ENCODE measurements at regions not wholly inside any gene's neighbourhood (a gene's known extent, or its start where the extent isn't known, plus 50 kb on each side); places are given as distances from the start of the nearest gene placed in this dataset.

DNA sequence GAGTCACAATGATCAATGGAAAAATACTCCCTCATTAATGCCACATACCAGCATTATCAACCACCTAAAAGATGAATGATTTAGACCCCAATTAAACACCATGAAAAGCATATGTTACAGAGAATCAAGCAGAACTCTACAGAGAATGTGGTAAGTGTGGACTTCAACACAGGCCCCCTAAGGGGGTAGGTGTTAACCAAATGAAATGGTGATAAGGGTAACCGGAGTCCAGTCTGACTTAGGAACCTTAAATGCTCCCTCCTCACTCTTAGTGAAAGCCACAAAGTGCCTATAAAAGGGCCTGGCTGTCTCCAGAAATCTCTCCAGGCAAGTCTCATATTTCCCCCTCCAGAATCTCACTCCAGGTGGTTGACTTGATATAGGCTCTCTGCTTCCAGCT, 149.2 kb upstream of the FOXD3 start:
- WGBS: 47% methylated on average over 1 of the region's 1 CpG
- TF ChIP-seq POLR2A (IDR thresholded peaks at IDR 0.05) (no peak), POLR2AphosphoS5 (IDR thresholded peaks at IDR 0.05) (no peak), EP300 (IDR thresholded peaks at IDR 0.05) (no peak)
- TF ChIP-seq, protein P1, sequence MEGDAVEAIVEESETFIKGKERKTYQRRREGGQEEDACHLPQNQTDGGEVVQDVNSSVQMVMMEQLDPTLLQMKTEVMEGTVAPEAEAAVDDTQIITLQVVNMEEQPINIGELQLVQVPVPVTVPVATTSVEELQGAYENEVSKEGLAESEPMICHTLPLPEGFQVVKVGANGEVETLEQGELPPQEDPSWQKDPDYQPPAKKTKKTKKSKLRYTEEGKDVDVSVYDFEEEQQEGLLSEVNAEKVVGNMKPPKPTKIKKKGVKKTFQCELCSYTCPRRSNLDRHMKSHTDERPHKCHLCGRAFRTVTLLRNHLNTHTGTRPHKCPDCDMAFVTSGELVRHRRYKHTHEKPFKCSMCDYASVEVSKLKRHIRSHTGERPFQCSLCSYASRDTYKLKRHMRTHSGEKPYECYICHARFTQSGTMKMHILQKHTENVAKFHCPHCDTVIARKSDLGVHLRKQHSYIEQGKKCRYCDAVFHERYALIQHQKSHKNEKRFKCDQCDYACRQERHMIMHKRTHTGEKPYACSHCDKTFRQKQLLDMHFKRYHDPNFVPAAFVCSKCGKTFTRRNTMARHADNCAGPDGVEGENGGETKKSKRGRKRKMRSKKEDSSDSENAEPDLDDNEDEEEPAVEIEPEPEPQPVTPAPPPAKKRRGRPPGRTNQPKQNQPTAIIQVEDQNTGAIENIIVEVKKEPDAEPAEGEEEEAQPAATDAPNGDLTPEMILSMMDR (IDR thresholded peaks at IDR 0.05): no peak
- no peak for DNase-seq (ENCODE audit: low spot score in 2 of 2)
- H3K4me3 ChIP-seq: no peak overlapping the region
- H3K27ac ChIP-seq: no peak overlapping the region
- H3K9me3 ChIP-seq: no peaks in the 10 kb centered on the region
- H3K36me3 ChIP-seq: no peaks in the 10 kb centered on the region
- H3K27me3 ChIP-seq: no peaks in the 10 kb centered on the region
- H3K4me1 ChIP-seq: no peaks in the 10 kb centered on the region

DNA sequence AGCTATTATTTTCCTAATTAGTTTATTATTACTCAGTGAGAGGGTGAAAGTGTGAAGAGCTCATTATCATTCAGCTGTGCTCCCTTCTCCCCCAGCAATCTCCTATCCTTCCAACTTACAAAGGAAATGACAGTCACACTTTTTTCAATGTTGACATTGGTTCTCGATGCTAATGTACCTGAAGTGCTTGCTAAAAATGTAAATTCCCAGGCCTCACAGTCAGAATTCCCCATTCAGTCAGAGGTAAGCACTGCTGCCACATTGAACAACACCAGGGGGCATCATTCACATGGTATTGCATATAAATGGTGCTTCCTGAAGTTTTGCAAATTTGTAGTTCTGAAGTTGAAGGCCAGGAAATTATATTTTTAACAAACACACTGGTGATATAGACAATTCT, 132.7 kb upstream of the FOXD3 start:
- Histone ChIP-seq H3K4me1 (no peaks in the 10 kb centered on the region), H3K4me3 (no peak overlapping the region), H3K27me3 (no peaks in the 10 kb centered on the region), H3K36me3 (no peaks in the 10 kb centered on the region), H3K27ac (no peak overlapping the region), H3K9me3 (no peaks in the 10 kb centered on the region)
- no peak for DNase-seq (ENCODE audit: low spot score in 2 of 2)
- TF ChIP-seq POLR2A (IDR thresholded peaks at IDR 0.05): no peak
- TF ChIP-seq, protein P1 (IDR thresholded peaks at IDR 0.05): no peak
- no peak for TF ChIP-seq POLR2AphosphoS5 (IDR thresholded peaks at IDR 0.05)
- 8% methylated on average over 1 of the region's 1 CpG for WGBS

DNA sequence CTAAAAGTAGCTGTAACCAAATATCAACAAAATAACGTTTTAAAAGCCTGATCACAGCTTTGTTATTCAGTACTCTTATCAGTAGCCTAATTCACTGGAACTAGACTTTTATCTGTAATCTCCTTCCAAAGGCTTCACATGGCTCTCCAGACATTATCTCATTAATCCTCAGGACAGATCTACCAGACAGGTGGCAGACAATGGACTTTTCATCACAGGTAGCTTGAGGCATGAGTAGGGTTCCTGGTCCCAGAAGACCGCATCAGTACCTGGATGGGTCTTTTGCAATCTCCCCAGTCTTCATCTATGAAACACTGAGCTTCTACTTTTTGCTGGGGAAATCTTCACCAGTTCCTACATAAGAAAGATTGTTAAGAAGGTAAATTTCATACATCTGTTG, 132.2 kb upstream of the FOXD3 start:
- no peak for DNase-seq (ENCODE audit: low spot score in 2 of 2)
- H3K27me3 ChIP-seq: no peaks in the 10 kb centered on the region
- H3K36me3 ChIP-seq: no peaks in the 10 kb centered on the region
- TF ChIP-seq, protein P1 (IDR thresholded peaks at IDR 0.05): no peak
- TF ChIP-seq POLR2AphosphoS5 (IDR thresholded peaks at IDR 0.05): no peak
- 48% methylated on average over 2 of the region's 2 CpGs for WGBS
- H3K9me3 ChIP-seq: no peaks in the 10 kb centered on the region
- H3K4me1 ChIP-seq: no peaks in the 10 kb centered on the region
- H3K4me3 ChIP-seq: no peak overlapping the region
- no peak overlapping the region for H3K27ac ChIP-seq

DNA sequence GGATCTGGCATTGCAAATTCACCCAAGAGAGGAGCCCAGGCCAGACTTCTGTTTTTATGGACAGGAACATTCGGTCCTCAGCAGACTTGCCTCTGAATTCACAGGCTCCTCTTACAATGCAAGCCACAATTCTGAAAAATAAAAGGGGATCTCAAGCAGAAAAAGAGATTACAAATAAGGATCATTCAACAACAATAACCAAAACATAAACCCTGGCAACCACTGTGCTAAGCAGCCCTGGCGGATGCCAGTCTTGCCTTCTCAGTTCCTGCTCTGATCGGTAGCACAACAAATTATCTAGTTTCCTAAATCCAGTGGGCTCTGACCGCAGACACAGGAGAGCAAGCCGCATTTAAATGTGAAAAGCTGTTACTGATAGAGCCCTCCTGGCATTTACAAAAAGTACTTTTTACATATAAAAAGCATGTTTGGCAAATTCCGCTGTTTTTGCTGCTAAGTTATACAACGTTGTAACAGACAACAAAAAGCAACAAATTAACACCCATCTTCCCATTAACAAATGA, 123.4 kb upstream of the FOXD3 start:
- Histone ChIP-seq H3K4me1 (no peaks in the 10 kb centered on the region), H3K36me3 (no peaks in the 10 kb centered on the region), H3K27ac (no peak overlapping the region), H3K4me3 (no peak overlapping the region), H3K9me3 (no peaks in the 10 kb centered on the region), H3K27me3 (peaks cover 15% of the 10 kb centered on the region)
- no peak for DNase-seq (ENCODE audit: low spot score in 2 of 2)
- 29% methylated on average over 7 of the region's 7 CpGs for WGBS
- TF ChIP-seq POLR2AphosphoS5 (IDR thresholded peaks at IDR 0.05): no peak
- TF ChIP-seq, protein P1 (IDR thresholded peaks at IDR 0.05): no peak
- TF ChIP-seq EP300 (IDR thresholded peaks at IDR 0.05): no peak
- TF ChIP-seq POLR2A (IDR thresholded peaks at IDR 0.05): no peak

DNA sequence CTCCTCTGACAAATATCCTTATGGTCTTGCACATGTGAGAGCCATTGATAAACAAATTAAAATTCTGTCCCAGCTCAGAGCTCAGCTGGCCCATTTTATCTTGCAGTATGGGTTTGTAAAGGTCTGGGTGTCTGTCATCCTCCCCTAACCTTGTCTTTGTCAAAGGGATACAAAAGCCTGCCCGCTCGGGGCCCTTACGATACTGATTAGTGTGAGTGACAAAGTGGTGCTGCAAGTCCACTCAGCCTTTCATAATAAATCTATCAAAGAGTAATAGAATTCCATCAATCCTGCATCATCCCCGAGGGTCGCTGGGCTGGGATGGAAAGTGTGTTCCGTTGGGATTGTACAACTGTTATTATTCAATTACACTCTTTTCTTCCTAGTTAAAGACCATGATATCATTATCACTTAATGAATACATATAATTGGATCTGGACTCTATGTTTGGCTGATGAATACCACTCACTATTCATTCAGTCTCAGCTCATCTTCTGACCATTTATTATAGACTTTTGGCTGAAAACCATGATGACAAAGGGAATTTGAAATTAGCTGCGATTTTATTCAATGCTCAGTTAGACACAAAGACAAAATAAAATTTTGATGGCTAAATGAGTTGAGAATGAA, 122.5 kb upstream of the FOXD3 start:
- H3K27me3 ChIP-seq: peaks cover 17% of the 10 kb centered on the region
- no peak overlapping the region for H3K27ac ChIP-seq
- no peaks in the 10 kb centered on the region for H3K9me3 ChIP-seq
- TF ChIP-seq, protein P1 (IDR thresholded peaks at IDR 0.05): no peak
- no peak for TF ChIP-seq POLR2A (IDR thresholded peaks at IDR 0.05)
- TF ChIP-seq POLR2AphosphoS5 (IDR thresholded peaks at IDR 0.05): no peak
- TF ChIP-seq EP300 (IDR thresholded peaks at IDR 0.05): no peak
- no peaks in the 10 kb centered on the region for H3K36me3 ChIP-seq
- 17% methylated on average over 7 of the region's 7 CpGs for WGBS
- H3K4me1 ChIP-seq: no peaks in the 10 kb centered on the region
- DNase-seq (ENCODE audit: low spot score in 2 of 2): no peak
- no peak overlapping the region for H3K4me3 ChIP-seq

All from suprapubic skin (tissue), 4 donors.